Chondrocyte (in vitro differentiated cells): ENCODE measurements at regions not wholly inside any gene's neighbourhood (a gene's known extent, or its start where the extent isn't known, plus 50 kb on each side); places are given as distances from the start of the nearest gene placed in this dataset.

Experiments used
- DNase-seq: peaks from one replicate; pipeline ENCODE4 v3.0.0; 2021; ENCODE audit warnings: mixed read lengths, low spot score
- H3K27ac Mint-ChIP-seq: one replicate; pipeline ENCODE4 v1.8.0; 2021; ENCODE audit warnings: mild to moderate bottlenecking, moderate library complexity, mixed read lengths; ENCODE audit not compliant: unreplicated experiment
- H3K27me3 Mint-ChIP-seq: 2 replicates; pipeline ENCODE4 v1.8.0; 2021; ENCODE audit warnings: low read depth, mixed read lengths
- H3K36me3 Mint-ChIP-seq: 2 replicates; pipeline ENCODE4 v1.8.0; 2021; ENCODE audit warnings: low read depth, mixed read lengths
- H3K4me1 Mint-ChIP-seq: 2 replicates; pipeline ENCODE4 v1.8.0; 2021; ENCODE audit warnings: low read depth, mild to moderate bottlenecking, mixed read lengths
- H3K4me3 Mint-ChIP-seq: one replicate; pipeline ENCODE4 v1.8.0; 2021; ENCODE audit warnings: mild to moderate bottlenecking, moderate library complexity, mixed read lengths; ENCODE audit not compliant: unreplicated experiment
- H3K9me3 Mint-ChIP-seq: 2 replicates; pipeline ENCODE4 v1.8.0; 2021; ENCODE audit warnings: low read depth, mixed read lengths
- TF ChIP-seq, protein P1 (sequence below): fragments of 200-600 bp; sonication (generic); IDR thresholded peaks from 2 replicates; pipeline ENCODE4 v1.5.0; 2021; ENCODE audit warnings: antibody characterized with exemption, mild to moderate bottlenecking, moderate library complexity

DNA sequence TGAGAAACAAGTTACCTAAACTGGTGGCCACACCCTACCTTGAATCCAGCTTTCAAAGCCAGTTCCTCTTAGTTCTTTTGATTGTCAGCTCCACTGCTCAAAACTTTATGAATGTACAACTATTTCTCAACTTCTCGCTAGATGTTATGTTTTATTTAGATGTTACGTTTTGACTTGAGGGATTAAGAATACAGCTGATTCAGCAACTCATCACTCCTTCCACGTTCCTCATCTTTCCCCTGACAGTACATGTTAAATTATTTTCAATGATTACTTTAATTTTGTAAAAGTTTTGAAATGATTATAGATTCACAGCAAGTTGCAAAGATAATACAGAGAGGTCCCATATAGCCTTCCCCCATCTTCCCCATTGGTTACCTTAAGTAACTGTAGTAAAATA, 553.4 kb downstream of the GALR1 start:
- no peak overlapping the region for H3K4me3 Mint-ChIP-seq
- TF ChIP-seq, protein P1, sequence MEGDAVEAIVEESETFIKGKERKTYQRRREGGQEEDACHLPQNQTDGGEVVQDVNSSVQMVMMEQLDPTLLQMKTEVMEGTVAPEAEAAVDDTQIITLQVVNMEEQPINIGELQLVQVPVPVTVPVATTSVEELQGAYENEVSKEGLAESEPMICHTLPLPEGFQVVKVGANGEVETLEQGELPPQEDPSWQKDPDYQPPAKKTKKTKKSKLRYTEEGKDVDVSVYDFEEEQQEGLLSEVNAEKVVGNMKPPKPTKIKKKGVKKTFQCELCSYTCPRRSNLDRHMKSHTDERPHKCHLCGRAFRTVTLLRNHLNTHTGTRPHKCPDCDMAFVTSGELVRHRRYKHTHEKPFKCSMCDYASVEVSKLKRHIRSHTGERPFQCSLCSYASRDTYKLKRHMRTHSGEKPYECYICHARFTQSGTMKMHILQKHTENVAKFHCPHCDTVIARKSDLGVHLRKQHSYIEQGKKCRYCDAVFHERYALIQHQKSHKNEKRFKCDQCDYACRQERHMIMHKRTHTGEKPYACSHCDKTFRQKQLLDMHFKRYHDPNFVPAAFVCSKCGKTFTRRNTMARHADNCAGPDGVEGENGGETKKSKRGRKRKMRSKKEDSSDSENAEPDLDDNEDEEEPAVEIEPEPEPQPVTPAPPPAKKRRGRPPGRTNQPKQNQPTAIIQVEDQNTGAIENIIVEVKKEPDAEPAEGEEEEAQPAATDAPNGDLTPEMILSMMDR: no peak
- H3K9me3 Mint-ChIP-seq: peaks cover 21% of the 10 kb centered on the region
- no peaks in the 10 kb centered on the region for H3K4me1 Mint-ChIP-seq
- no peaks in the 10 kb centered on the region for H3K27me3 Mint-ChIP-seq
- no peak for DNase-seq
- no peaks in the 10 kb centered on the region for H3K36me3 Mint-ChIP-seq
- no peak overlapping the region for H3K27ac Mint-ChIP-seq

DNA sequence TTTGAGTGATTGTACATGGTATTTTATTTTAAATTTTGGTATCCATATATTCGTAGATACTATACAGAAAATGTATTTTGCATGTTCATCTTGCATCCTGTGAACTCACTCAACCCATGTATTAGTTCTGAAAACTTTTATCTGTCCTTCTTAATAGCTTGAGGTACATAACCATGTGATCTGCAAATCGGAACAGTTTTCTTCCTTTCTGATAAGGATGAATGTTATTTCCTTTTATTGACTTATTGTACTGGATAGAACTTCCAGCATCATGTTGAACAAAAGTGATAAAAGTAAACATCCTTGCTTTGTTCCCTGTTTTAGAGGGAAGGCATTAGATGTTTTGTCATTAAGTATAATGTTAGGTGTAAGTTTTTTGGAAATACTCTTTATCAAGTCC, 554.7 kb downstream of the GALR1 start:
- no peak for DNase-seq
- Mint-ChIP-seq H3K9me3 (peaks cover 20% of the 10 kb centered on the region), H3K36me3 (no peaks in the 10 kb centered on the region), H3K27me3 (no peaks in the 10 kb centered on the region), H3K27ac (no peak overlapping the region), H3K4me1 (no peaks in the 10 kb centered on the region), H3K4me3 (no peak overlapping the region)
- TF ChIP-seq, protein P1: no peak

DNA sequence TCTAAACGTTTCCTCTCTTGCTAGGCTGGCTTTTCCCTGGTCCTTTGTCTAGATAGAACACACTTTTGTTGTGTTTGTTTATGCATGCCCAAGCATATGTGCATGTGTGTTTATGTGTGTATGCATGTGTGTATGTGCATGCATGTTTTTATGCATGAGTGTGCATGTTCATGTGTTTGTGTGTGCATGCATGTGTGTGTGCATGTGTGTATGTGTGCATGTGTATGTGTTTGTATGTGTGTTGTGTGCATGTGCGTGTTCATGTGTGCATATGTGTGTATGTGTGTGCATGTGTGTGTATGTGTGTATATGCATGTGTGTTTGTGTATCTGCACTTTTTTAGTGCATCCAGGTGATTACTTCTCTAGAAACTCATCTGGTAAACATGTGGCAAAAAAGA, 558.0 kb downstream of the GALR1 start:
- peaks cover 28% of the 10 kb centered on the region for H3K9me3 Mint-ChIP-seq
- no peaks in the 10 kb centered on the region for H3K36me3 Mint-ChIP-seq
- H3K4me1 Mint-ChIP-seq: no peaks in the 10 kb centered on the region
- TF ChIP-seq, protein P1: no peak
- no peaks in the 10 kb centered on the region for H3K27me3 Mint-ChIP-seq
- no peak for DNase-seq
- H3K4me3 Mint-ChIP-seq: no peak overlapping the region
- no peak overlapping the region for H3K27ac Mint-ChIP-seq

DNA sequence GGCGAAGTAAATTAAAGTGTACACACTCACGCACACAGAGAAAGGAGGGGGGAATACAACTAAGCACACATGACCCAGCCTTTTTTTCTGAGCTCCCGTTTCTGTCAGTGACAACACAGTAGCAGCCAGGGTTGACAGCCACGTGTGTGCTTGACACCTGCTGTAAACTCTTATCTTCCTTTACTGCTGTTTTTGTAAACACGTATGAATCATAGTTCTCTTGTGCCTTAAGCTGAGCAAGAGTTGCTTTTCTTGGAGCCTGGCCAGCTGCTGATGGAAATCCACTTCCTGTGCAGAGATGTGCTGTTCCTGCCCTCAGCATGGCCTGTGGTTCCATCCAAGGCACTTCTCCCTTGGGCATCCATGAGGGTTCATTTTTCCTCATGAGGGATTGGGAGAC, 561.9 kb downstream of the GALR1 start:
- Mint-ChIP-seq H3K4me1 (no peaks in the 10 kb centered on the region), H3K27me3 (no peaks in the 10 kb centered on the region), H3K27ac (no peak overlapping the region), H3K9me3 (peaks cover 16% of the 10 kb centered on the region), H3K4me3 (no peak overlapping the region), H3K36me3 (no peaks in the 10 kb centered on the region)
- TF ChIP-seq, protein P1: no peak
- DNase-seq: no peak

DNA sequence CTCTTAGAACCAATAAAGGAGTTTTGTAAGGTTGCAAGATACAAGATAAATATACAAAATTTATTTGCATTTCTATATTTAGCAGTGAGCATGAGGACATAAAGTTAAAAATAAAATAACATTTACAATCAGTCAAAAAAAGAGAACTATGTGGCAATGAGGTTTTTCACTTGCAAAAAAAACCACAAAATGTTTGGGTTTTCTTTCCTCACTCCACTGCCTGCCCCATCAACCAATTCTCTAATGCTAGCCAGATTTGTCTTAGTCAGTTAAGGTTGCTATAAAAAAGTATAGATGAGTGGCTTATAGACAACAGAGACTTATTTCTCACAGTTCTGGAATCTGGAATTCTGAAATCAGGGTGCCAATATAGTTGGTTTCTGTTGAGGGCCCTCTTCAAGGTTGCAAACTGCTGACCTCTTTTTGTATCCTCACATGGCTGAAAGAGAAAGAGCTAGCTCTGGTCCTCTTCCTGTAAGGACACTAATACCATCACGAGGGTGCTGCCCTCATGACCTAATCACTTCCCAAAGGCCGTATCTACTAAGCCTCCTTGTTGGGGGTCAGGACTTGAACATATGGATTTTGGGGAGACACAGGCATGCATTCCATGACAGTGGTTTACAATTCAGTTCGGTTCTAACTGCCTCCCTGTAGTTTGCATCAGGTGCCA, 566.2 kb downstream of the GALR1 start:
- DNase-seq: no peak
- peaks cover 25% of the 10 kb centered on the region for H3K9me3 Mint-ChIP-seq
- no peak overlapping the region for H3K4me3 Mint-ChIP-seq
- no peak overlapping the region for H3K27ac Mint-ChIP-seq
- H3K27me3 Mint-ChIP-seq: no peaks in the 10 kb centered on the region
- H3K36me3 Mint-ChIP-seq: no peaks in the 10 kb centered on the region
- H3K4me1 Mint-ChIP-seq: no peaks in the 10 kb centered on the region
- TF ChIP-seq, protein P1: no peak
